HG03280 (cell line): ENCODE measurements at regions not wholly inside any gene's neighbourhood (a gene's known extent, or its start where the extent isn't known, plus 50 kb on each side); places are given as distances from the start of the nearest gene placed in this dataset.

Experiments used
- ATAC-seq: cut with Tn5 transposase; IDR thresholded peaks from one replicate; pipeline ENCODE4 v1.9.1; 2021; ENCODE audit warnings: mild to moderate bottlenecking, moderate library complexity; ENCODE audit not compliant: unreplicated experiment

GRCh38 chr4:83819582-83819981 lies 283.7 kb downstream of the GPAT3 start:
- ATAC-seq, result no peak

GRCh38 chr4:83810428-83810827 lies 274.5 kb downstream of the GPAT3 start:
- no peak for ATAC-seq

- no peak for ATAC-seq
These were observed 273.7 kb downstream of the GPAT3 start for GRCh38 chr4:83809581-83809980.

- no peak for ATAC-seq
These were observed 257.6 kb downstream of the GPAT3 start for GRCh38 chr4:83793481-83793880.

- ATAC-seq, result no peak
These were observed 250.0 kb downstream of the GPAT3 start for GRCh38 chr4:83785891-83786290.

GRCh38 chr4:83783215-83783614 lies 247.3 kb downstream of the GPAT3 start:
- no peak for ATAC-seq

- ATAC-seq, result no peak
These were observed 246.7 kb downstream of the GPAT3 start for GRCh38 chr4:83782591-83782990.

- ATAC-seq, result no peak
These were observed 245.5 kb downstream of the GPAT3 start for GRCh38 chr4:83781434-83781833.

- no peak for ATAC-seq
These were observed 244.3 kb downstream of the GPAT3 start for GRCh38 chr4:83780053-83780733.

- ATAC-seq, result no peak
These were observed 243.5 kb downstream of the GPAT3 start for GRCh38 chr4:83779103-83780052.

- ATAC-seq, result no peak
These were observed 236.8 kb downstream of the GPAT3 start for GRCh38 chr4:83772685-83773084.

GRCh38 chr4:83771113-83771705 lies 235.3 kb downstream of the GPAT3 start:
- no peak for ATAC-seq

GRCh38 chr4:83768146-83768545 lies 232.2 kb downstream of the GPAT3 start:
- no peak for ATAC-seq

- ATAC-seq, result no peak
These were observed 231.2 kb downstream of the GPAT3 start for GRCh38 chr4:83767067-83767466.

GRCh38 chr4:83759611-83760010 lies 223.7 kb downstream of the GPAT3 start:
- ATAC-seq, result no peak

- no peak for ATAC-seq
These were observed 222.4 kb downstream of the GPAT3 start for GRCh38 chr4:83758285-83758684.

- ATAC-seq, result no peak
These were observed 221.3 kb downstream of the GPAT3 start for GRCh38 chr4:83757121-83757621.

- ATAC-seq, result no peak
These were observed 217.4 kb downstream of the GPAT3 start for GRCh38 chr4:83753260-83753659.

- ATAC-seq, result no peak
These were observed 215.5 kb downstream of the GPAT3 start for GRCh38 chr4:83751336-83751949.

GRCh38 chr4:83748711-83749110 lies 212.8 kb downstream of the GPAT3 start:
- ATAC-seq, result no peak

GRCh38 chr4:83738895-83739294 lies 203.0 kb downstream of the GPAT3 start:
- no peak for ATAC-seq
